ENCODE measurements at regions not wholly inside any gene's neighbourhood (a gene's known extent, or its start where the extent isn't known, plus 50 kb on each side); places are given as distances from the start of the nearest gene placed in this dataset.

DNA sequence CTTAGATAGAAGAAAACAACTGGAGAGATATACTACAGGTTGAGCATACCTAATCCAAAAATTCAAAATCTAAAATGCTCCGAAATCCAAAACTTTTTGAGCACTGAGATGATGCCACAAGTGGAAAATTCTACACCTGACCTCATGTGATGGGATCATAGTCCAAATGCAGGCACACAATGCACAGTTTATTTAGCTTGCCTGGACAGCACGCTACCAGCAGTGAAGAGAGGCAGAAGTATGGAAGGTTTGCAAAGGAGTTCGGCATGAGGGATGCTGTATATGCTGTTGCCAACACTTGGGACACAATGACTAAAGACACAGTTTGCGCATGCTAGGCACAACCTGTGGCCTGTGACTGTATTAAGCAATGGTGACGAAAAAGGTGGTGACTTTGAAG is 58.1 kb upstream of the CAND1 start:
- TF ChIP-seq, protein P1, sequence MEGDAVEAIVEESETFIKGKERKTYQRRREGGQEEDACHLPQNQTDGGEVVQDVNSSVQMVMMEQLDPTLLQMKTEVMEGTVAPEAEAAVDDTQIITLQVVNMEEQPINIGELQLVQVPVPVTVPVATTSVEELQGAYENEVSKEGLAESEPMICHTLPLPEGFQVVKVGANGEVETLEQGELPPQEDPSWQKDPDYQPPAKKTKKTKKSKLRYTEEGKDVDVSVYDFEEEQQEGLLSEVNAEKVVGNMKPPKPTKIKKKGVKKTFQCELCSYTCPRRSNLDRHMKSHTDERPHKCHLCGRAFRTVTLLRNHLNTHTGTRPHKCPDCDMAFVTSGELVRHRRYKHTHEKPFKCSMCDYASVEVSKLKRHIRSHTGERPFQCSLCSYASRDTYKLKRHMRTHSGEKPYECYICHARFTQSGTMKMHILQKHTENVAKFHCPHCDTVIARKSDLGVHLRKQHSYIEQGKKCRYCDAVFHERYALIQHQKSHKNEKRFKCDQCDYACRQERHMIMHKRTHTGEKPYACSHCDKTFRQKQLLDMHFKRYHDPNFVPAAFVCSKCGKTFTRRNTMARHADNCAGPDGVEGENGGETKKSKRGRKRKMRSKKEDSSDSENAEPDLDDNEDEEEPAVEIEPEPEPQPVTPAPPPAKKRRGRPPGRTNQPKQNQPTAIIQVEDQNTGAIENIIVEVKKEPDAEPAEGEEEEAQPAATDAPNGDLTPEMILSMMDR (IDR thresholded peaks at IDR 0.05; ENCODE audit: poor library complexity, severe bottlenecking) = no peak
- TF ChIP-seq REST (IDR thresholded peaks at IDR 0.05; ENCODE audit: borderline replicate concordance) (no peak), EZH2 (IDR thresholded peaks at IDR 0.05; ENCODE audit: borderline replicate concordance, insufficient read depth, low read length, poor library complexity, severe bottlenecking) (no peak), SMC3 (conservative IDR thresholded peaks at IDR 0.05; ENCODE audit: poor library complexity) (no peak), TAF1 (IDR thresholded peaks at IDR 0.05; ENCODE audit: low read depth) (no peak), POLR2AphosphoS5 (IDR thresholded peaks at IDR 0.05) (no peak), EP300 (conservative IDR thresholded peaks at IDR 0.05; ENCODE audit: poor library complexity, severe bottlenecking) (no peak), MXI1 (conservative IDR thresholded peaks at IDR 0.05; ENCODE audit: poor library complexity, severe bottlenecking) (no peak)
